Liver (tissue), 8 donors: ENCODE measurements at regions not wholly inside any gene's neighbourhood (a gene's known extent, or its start where the extent isn't known, plus 50 kb on each side); places are given as distances from the start of the nearest gene placed in this dataset.

Experiments used
- DNase-seq: peaks from one replicate; pipeline ENCODE4 v3.0.0-alpha.2; 2017; ENCODE audit warnings: low spot score
- H3K27ac ChIP-seq, 2 donors: one replicate each; pipeline ENCODE4 v1.7.0; 2013; ENCODE audit warnings: inconsistent platforms in 2 of 2, low read length in 2 of 2, control low read depth in 1 of 2, low read depth in 1 of 2, mild to moderate bottlenecking in 1 of 2
- H3K27me3 ChIP-seq, 4 donors: one replicate each; pipeline versions ENCODE4 v1.6.1 to v1.7.0; 2013; ENCODE audit warnings: low read length in 3 of 4, inconsistent platforms in 1 of 4, mild to moderate bottlenecking in 1 of 4, moderate library complexity in 1 of 4; ENCODE audit not compliant: control insufficient read depth in 4 of 4, insufficient read depth in 4 of 4
- H3K36me3 ChIP-seq, 4 donors: one replicate each; pipeline versions ENCODE4 v1.6.1 to v1.7.0; 2013; ENCODE audit warnings: low read length in 3 of 4, mild to moderate bottlenecking in 3 of 4, low read depth in 1 of 4, moderate library complexity in 1 of 4; ENCODE audit not compliant: control insufficient read depth in 4 of 4, insufficient read depth in 3 of 4
- H3K4me1 ChIP-seq, 4 donors: one replicate each; pipeline versions ENCODE4 v1.6.1 to v1.7.0; 2013; ENCODE audit warnings: low read length in 3 of 4, mild to moderate bottlenecking in 3 of 4, moderate library complexity in 1 of 4; ENCODE audit not compliant: control insufficient read depth in 4 of 4, insufficient read depth in 4 of 4
- H3K4me3 ChIP-seq, 3 donors: one replicate each; pipeline versions ENCODE4 v1.6.1 to v1.7.0; 2013; ENCODE audit warnings: low read length in 3 of 3, control low read depth in 1 of 3, low read depth in 1 of 3, mild to moderate bottlenecking in 1 of 3
- H3K9ac ChIP-seq, 2 donors: one replicate each; pipeline ENCODE4 v1.7.0; 2013; ENCODE audit warnings: low read length in 2 of 2, mild to moderate bottlenecking in 2 of 2, moderate library complexity in 2 of 2, control low read depth in 1 of 2, low read depth in 1 of 2
- H3K9me3 ChIP-seq, 4 donors: one replicate each; pipeline versions ENCODE4 v1.6.1 to v1.7.0; 2013; ENCODE audit warnings: low read length in 3 of 4; ENCODE audit not compliant: control insufficient read depth in 4 of 4
- ATF3 ChIP-seq: IDR thresholded peaks from 2 replicates; pipeline ENCODE4 v1.6.1; 2016; ENCODE audit warnings: antibody characterized with exemption
- CTCF ChIP-seq: fragments of 150-350 bp; IDR thresholded peaks from 2 replicates; pipeline ENCODE4 v1.5.1; 2017; ENCODE audit warnings: improper control_type of control experiment, low read depth, low read length; ENCODE audit not compliant: missing input control
- EGR1 ChIP-seq, 2 donors: IDR thresholded peaks; 2 replicates each; pipeline ENCODE4 v1.6.1; 2016 to 2018; ENCODE audit warnings: antibody characterized with exemption in 2 of 2, low read depth in 2 of 2
- FOXA1 ChIP-seq: IDR thresholded peaks from 2 replicates; pipeline ENCODE4 v1.6.1; 2016; ENCODE audit warnings: antibody characterized with exemption
- FOXA2 ChIP-seq: IDR thresholded peaks from 2 replicates; pipeline ENCODE4 v1.6.1; 2016; ENCODE audit warnings: antibody characterized with exemption
- GABPA ChIP-seq, 2 donors: IDR thresholded peaks in 1 of 2; conservative IDR thresholded peaks in 1 of 2; 2 replicates each; pipeline ENCODE4 v1.6.1; 2016; ENCODE audit warnings: antibody characterized with exemption in 2 of 2, mild to moderate bottlenecking in 1 of 2, moderate library complexity in 1 of 2
- HNF4G ChIP-seq: IDR thresholded peaks from 2 replicates; pipeline ENCODE4 v1.6.1; 2016; ENCODE audit warnings: antibody characterized with exemption
- JUND ChIP-seq, 2 donors: IDR thresholded peaks; 2 replicates each; pipeline ENCODE4 v1.6.1; 2016; ENCODE audit warnings: antibody characterized with exemption in 2 of 2
- MAX ChIP-seq: IDR thresholded peaks from 2 replicates; pipeline ENCODE4 v1.6.1; 2016; ENCODE audit warnings: antibody characterized with exemption
- RAD21 ChIP-seq, 2 donors: IDR thresholded peaks; 2 replicates each; pipeline ENCODE4 v1.6.1; 2016; ENCODE audit warnings: antibody characterized with exemption in 2 of 2, mild to moderate bottlenecking in 2 of 2
- REST ChIP-seq: IDR thresholded peaks from 2 replicates; pipeline ENCODE4 v1.6.1; 2016; ENCODE audit warnings: antibody characterized with exemption, mild to moderate bottlenecking
- RXRA ChIP-seq, 2 donors: IDR thresholded peaks; 2 replicates each; pipeline ENCODE4 v1.6.1; 2017 to 2018; ENCODE audit warnings: antibody characterized with exemption in 2 of 2, mild to moderate bottlenecking in 1 of 2
- SP1 ChIP-seq: IDR thresholded peaks from 2 replicates; pipeline ENCODE4 v1.6.1; 2018; ENCODE audit warnings: antibody characterized with exemption, mild to moderate bottlenecking
- TAF1 ChIP-seq: conservative IDR thresholded peaks from 2 replicates; pipeline ENCODE4 v1.6.1; 2016; ENCODE audit warnings: antibody characterized with exemption, mild to moderate bottlenecking
- YY1 ChIP-seq: IDR thresholded peaks from 2 replicates; pipeline ENCODE4 v1.6.1; 2016; ENCODE audit warnings: antibody characterized with exemption, mild to moderate bottlenecking
- ZBTB33 ChIP-seq: IDR thresholded peaks from 2 replicates; pipeline ENCODE4 v1.6.1; 2016; ENCODE audit warnings: antibody characterized with exemption
- WGBS: extraction: QIAGEN DNeasy Blood & Tissue Kit; methylation state at CpG from one replicate; pipeline ENCODE4 v1.1.7; 2013; 5-methylcytosine and 5-hydroxymethylcytosine counted together
- donor health status: healthy.
- donor health status: healthy.
- donor health status: healthy.
- donor health status: healthy.
- donor health status: healthy.

GRCh38 chr7:10117815-10118214 is 855.9 kb upstream of the PHF14 start:
- DNase-seq = no peak
- 89% methylated on average over 1 of the region's 1 CpG for WGBS
- TF ChIP-seq SP1 = no peak
- no peak for TF ChIP-seq EGR1 (IDR thresholded peaks at IDR 0.05; ENCODE audit: low read depth in 2 of 2)
- TF ChIP-seq REST = no peak
- no peak for TF ChIP-seq MAX
- TF ChIP-seq FOXA1 = no peak
- no peak for TF ChIP-seq HNF4G
- no peak for TF ChIP-seq ATF3
- TF ChIP-seq TAF1 = no peak
- no peak for TF ChIP-seq GABPA (IDR thresholded peaks at IDR 0.05 in 1 of 2, conservative IDR thresholded peaks at IDR 0.05 in 1 of 2)
- no peak for TF ChIP-seq FOXA2
- TF ChIP-seq YY1 = no peak
- TF ChIP-seq RXRA (IDR thresholded peaks at IDR 0.05) = no peak
- no peak for TF ChIP-seq RAD21 (IDR thresholded peaks at IDR 0.05)
- TF ChIP-seq CTCF = no peak
- no peak for TF ChIP-seq ZBTB33
- Histone ChIP-seq H3K4me3 (no peak overlapping the region), H3K36me3 (no peaks in the 10 kb centered on the region), H3K9me3 (no peaks in the 10 kb centered on the region), H3K27me3 (no peaks in the 10 kb centered on the region), H3K27ac (no peak overlapping the region), H3K4me1 (no peaks in the 10 kb centered on the region), H3K9ac (no peak overlapping the region)

- H3K9ac ChIP-seq = no peak overlapping the region
- no peak for DNase-seq
- 89% methylated on average over 2 of the region's 2 CpGs for WGBS
- no peak overlapping the region for H3K27ac ChIP-seq
- H3K36me3 ChIP-seq = no peaks in the 10 kb centered on the region
- no peak overlapping the region for H3K4me3 ChIP-seq
- no peaks in the 10 kb centered on the region for H3K9me3 ChIP-seq
- H3K4me1 ChIP-seq = no peaks in the 10 kb centered on the region
- H3K27me3 ChIP-seq = no peaks in the 10 kb centered on the region
- TF ChIP-seq JUND (IDR thresholded peaks at IDR 0.05) (no peak), EGR1 (IDR thresholded peaks at IDR 0.05; ENCODE audit: low read depth in 2 of 2) (no peak), ATF3 (no peak), CTCF (no peak), YY1 (no peak), GABPA (IDR thresholded peaks at IDR 0.05 in 1 of 2, conservative IDR thresholded peaks at IDR 0.05 in 1 of 2) (no peak), MAX (no peak)
Measured at GRCh38 chr7:10120936-10121335, 852.7 kb upstream of the PHF14 start.
